ENCODE measurements at regions not wholly inside any gene's neighbourhood (a gene's known extent, or its start where the extent isn't known, plus 50 kb on each side); places are given as distances from the start of the nearest gene placed in this dataset.

GRCh38 chr4:119729835-119730670, 101.4 kb upstream of the PDE5A start (continued):
- TF ChIP-seq DMTF1 (CRISPR knock-in tag; IDR thresholded peaks at IDR 0.05) = no peak
- TF ChIP-seq PAXIP1 (CRISPR knock-in tag; conservative IDR thresholded peaks at IDR 0.05) = 0 out of 2 replicates have a peak, but pooled peaks have one; percentile 14
- no peak for TF ChIP-seq PRDM10 (CRISPR knock-in tag; IDR thresholded peaks at IDR 0.05; ENCODE audit: low read depth)
- no peak for TF ChIP-seq HHEX (CRISPR knock-in tag; IDR thresholded peaks at IDR 0.05)
- no peak for TF ChIP-seq PAWR (CRISPR knock-in tag; IDR thresholded peaks at IDR 0.05; ENCODE audit: borderline replicate concordance)
- TF ChIP-seq AHDC1 (CRISPR knock-in tag; IDR thresholded peaks at IDR 0.05; ENCODE audit: borderline replicate concordance) = peak; percentile 79
- no peak for TF ChIP-seq ZNF878 (CRISPR knock-in tag; IDR thresholded peaks at IDR 0.05)
- no peak for TF ChIP-seq KLF12 (CRISPR knock-in tag; IDR thresholded peaks at IDR 0.05; ENCODE audit: borderline replicate concordance)
- TF ChIP-seq HDAC2 (CRISPR knock-in tag; IDR thresholded peaks at IDR 0.05) = 0 out of 2 replicates have a peak, but pooled peaks have one; percentile 34
- TF ChIP-seq ZNF546 (CRISPR knock-in tag; conservative IDR thresholded peaks at IDR 0.05) = no peak
- no peak for TF ChIP-seq ZNF597 (CRISPR knock-in tag; IDR thresholded peaks at IDR 0.05)
